MM.1S (cell line): ENCODE measurements at regions not wholly inside any gene's neighbourhood (a gene's known extent, or its start where the extent isn't known, plus 50 kb on each side); places are given as distances from the start of the nearest gene placed in this dataset.

Source experiments
- CTCF ChIP-seq: fragments of 300-600 bp; sonication (generic); IDR thresholded peaks from 2 replicates; pipeline ENCODE4 v1.5.1; 2016; ENCODE audit warnings: antibody characterized with exemption, low read length, mixed read lengths
- EZH2phosphoT487 ChIP-seq: fragments of 300-600 bp; sonication (generic); IDR thresholded peaks from 2 replicates; pipeline ENCODE4 v1.6.1; 2018; ENCODE audit warnings: antibody characterized with exemption, low read length

- TF ChIP-seq CTCF (no peak), EZH2phosphoT487 (no peak)
These were observed 108.9 kb downstream of the DACT1 start for GRCh38 chr14:58746701-58747100.
